ENCODE measurements at regions not wholly inside any gene's neighbourhood (a gene's known extent, or its start where the extent isn't known, plus 50 kb on each side); places are given as distances from the start of the nearest gene placed in this dataset.
"Not testable (repeated sequence)": the region's sequence is repeated elsewhere in the genome, so short reads cannot be mapped to it uniquely, and the experiment has no call there.

GRCh38 chrX:74034066-74034465, 181.6 kb upstream of the XIST start:
- TF ChIP-seq, protein P1, sequence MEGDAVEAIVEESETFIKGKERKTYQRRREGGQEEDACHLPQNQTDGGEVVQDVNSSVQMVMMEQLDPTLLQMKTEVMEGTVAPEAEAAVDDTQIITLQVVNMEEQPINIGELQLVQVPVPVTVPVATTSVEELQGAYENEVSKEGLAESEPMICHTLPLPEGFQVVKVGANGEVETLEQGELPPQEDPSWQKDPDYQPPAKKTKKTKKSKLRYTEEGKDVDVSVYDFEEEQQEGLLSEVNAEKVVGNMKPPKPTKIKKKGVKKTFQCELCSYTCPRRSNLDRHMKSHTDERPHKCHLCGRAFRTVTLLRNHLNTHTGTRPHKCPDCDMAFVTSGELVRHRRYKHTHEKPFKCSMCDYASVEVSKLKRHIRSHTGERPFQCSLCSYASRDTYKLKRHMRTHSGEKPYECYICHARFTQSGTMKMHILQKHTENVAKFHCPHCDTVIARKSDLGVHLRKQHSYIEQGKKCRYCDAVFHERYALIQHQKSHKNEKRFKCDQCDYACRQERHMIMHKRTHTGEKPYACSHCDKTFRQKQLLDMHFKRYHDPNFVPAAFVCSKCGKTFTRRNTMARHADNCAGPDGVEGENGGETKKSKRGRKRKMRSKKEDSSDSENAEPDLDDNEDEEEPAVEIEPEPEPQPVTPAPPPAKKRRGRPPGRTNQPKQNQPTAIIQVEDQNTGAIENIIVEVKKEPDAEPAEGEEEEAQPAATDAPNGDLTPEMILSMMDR (IDR thresholded peaks at IDR 0.05; ENCODE audit: low read depth, low read length, poor library complexity, severe bottlenecking): not testable (repeated sequence)
- TF ChIP-seq EZH2phosphoT487 (IDR thresholded peaks at IDR 0.05; ENCODE audit: borderline replicate concordance, low read length): not testable (repeated sequence)

Data from DOHH2 (cell line).